MM.1S (cell line): ENCODE measurements at regions not wholly inside any gene's neighbourhood (a gene's known extent, or its start where the extent isn't known, plus 50 kb on each side); places are given as distances from the start of the nearest gene placed in this dataset.

Experiments
- EZH2phosphoT487 ChIP-seq: fragments of 300-600 bp; sonication (generic); IDR thresholded peaks from 2 replicates; pipeline ENCODE4 v1.6.1; 2018; ENCODE audit warnings: antibody characterized with exemption, low read length
- TF ChIP-seq, protein P1 (sequence below): fragments of 300-600 bp; sonication (generic); IDR thresholded peaks from 2 replicates; pipeline ENCODE4 v1.5.1; 2016; ENCODE audit warnings: antibody characterized with exemption, low read length, mixed read lengths

DNA sequence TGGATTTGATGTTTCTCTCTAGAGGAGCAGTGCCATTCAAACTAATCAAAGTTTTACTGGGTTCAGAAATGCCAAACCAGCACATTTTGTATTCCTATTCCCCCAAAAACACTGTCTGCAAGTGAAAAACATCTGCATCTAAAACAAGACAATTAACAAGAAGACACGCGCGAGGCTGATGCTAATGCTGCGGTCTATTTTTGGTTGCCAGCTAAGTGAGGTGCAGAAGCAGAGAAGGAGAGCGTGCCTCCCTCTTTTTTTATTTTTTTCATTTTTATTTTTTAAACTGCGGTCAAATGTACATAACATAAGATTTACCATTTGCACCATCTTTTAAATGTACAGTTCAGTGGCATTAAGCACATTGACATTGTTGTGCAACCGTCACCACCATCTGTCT, 641.1 kb downstream of the DHX35 start:
- TF ChIP-seq, protein P1, sequence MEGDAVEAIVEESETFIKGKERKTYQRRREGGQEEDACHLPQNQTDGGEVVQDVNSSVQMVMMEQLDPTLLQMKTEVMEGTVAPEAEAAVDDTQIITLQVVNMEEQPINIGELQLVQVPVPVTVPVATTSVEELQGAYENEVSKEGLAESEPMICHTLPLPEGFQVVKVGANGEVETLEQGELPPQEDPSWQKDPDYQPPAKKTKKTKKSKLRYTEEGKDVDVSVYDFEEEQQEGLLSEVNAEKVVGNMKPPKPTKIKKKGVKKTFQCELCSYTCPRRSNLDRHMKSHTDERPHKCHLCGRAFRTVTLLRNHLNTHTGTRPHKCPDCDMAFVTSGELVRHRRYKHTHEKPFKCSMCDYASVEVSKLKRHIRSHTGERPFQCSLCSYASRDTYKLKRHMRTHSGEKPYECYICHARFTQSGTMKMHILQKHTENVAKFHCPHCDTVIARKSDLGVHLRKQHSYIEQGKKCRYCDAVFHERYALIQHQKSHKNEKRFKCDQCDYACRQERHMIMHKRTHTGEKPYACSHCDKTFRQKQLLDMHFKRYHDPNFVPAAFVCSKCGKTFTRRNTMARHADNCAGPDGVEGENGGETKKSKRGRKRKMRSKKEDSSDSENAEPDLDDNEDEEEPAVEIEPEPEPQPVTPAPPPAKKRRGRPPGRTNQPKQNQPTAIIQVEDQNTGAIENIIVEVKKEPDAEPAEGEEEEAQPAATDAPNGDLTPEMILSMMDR, result no peak
- no peak for TF ChIP-seq EZH2phosphoT487
